ENCODE measurements at regions not wholly inside any gene's neighbourhood (a gene's known extent, or its start where the extent isn't known, plus 50 kb on each side); places are given as distances from the start of the nearest gene placed in this dataset.

GRCh38 chr2:163836167-163836566 is 100.4 kb upstream of the FIGN start:
- TF ChIP-seq CTCF (IDR thresholded peaks at IDR 0.05; ENCODE audit: extremely low read depth in 1 of 2, insufficient read depth in 1 of 2, low read depth in 1 of 2, low read length in 2 of 2) (no peak), POLR2AphosphoS5 (IDR thresholded peaks at IDR 0.05; ENCODE audit: insufficient read depth, low read depth, low read length) (no peak)
- TF ChIP-seq, protein P1, sequence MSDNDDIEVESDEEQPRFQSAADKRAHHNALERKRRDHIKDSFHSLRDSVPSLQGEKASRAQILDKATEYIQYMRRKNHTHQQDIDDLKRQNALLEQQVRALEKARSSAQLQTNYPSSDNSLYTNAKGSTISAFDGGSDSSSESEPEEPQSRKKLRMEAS (IDR thresholded peaks at IDR 0.05; ENCODE audit: insufficient read depth, insufficient read length): no peak

Measured in endothelial cell of umbilical vein (primary cell).